ENCODE measurements at regions not wholly inside any gene's neighbourhood (a gene's known extent, or its start where the extent isn't known, plus 50 kb on each side); places are given as distances from the start of the nearest gene placed in this dataset.

DNA sequence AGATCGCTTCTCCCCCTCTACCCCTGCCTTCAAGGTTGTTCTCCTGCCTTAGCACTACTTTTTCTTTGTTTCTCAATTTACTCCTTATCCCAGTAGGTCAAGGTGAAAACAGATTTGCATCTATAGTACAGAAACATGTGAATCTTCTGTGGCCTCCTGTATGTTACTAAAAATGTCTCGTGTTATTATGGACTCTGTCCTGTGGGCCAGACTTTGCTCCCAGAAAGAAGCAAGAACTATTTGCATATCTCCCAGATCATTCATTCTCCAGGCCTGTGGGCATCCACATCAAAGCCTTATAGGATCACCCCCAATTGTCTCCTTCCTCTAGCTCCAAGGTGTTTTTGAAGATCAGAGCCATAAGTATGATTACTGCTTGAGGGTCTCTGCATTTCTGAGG is 169.5 kb upstream of the ROPN1 start (continued):
- no peak for TF ChIP-seq MATR3 (CRISPR knock-in tag; IDR thresholded peaks at IDR 0.05)

DNA sequence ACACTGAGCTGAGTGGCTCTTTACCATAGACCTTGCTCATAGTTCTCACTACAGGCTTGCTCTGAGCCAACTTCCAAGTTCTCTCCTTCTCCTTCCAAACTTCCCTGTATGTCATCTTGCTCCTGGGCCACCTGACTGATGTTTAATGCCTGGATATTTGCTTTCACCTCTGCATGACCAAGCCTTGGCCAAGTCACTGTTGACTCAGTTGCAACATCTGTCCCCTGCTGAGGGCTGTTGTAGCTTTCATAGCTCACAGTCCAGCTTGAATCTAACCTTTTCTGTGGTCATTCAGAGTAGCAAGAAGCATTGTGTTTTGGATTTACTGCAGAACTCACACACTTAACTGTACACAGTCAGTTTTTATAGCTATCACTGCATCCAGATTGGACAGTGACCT is 171.8 kb upstream of the ROPN1 start:
- Histone ChIP-seq H3K79me2 (ENCODE audit: insufficient read depth, low read length) (no peaks in the 10 kb centered on the region), H3K27ac (ENCODE audit: extremely low read length, insufficient read depth, low read length) (no peak overlapping the region), H4K20me1 (ENCODE audit: insufficient read depth, low read length) (no peaks in the 10 kb centered on the region), H3K4me1 (ENCODE audit: insufficient read depth, low read length) (peaks cover 17% of the 10 kb centered on the region), H2AFZ (ENCODE audit: low read length) (no peak overlapping the region), H3K4me3 (replicated peaks in 1 of 3; ENCODE audit: insufficient read depth in 1 of 3, low read depth in 2 of 3, low read length in 3 of 3) (no peak overlapping the region), H3K4me2 (ENCODE audit: low read depth, low read length) (no peak overlapping the region), H3K36me3 (replicated peaks in 1 of 2; ENCODE audit: control insufficient read depth in 1 of 2, insufficient read depth in 2 of 2, low read length in 2 of 2) (no peaks in the 10 kb centered on the region), H3K27me3 (ENCODE audit: control insufficient read depth in 1 of 2, insufficient read depth in 2 of 2, low read length in 2 of 2) (no peaks in the 10 kb centered on the region), H3K9me3 (ENCODE audit: low read length) (no peaks in the 10 kb centered on the region), H3K9ac (ENCODE audit: insufficient read depth, low read depth, low read length) (no peak overlapping the region)
- POLR2A ChIA-PET = no interaction called here
- DNase-seq (ENCODE audit: low spot score) (peak; percentile 21), FAIRE-seq (peak; percentile 40), ATAC-seq (peak; percentile 76)
- CTCF ChIA-PET (ENCODE audit: low intra/inter-chr PET ratio, low total read pairs) = no interaction called here
- no TSS peak for BruUV-seq (replicated peaks)
- in situ Hi-C loops (cut with HindIII; ENCODE audit: extremely low pct_ligation_motif_present, low pct_unique_long_range_greater_than_20kb) = no loop called here
- intact Hi-C loops (cut with micrococcal nuclease; ENCODE audit: unreplicated experiment) = no loop called here
- TF ChIP-seq ZNF598 (CRISPR knock-in tag; IDR thresholded peaks at IDR 0.05; ENCODE audit: borderline replicate concordance) = no peak
- TF ChIP-seq HNF4A (CRISPR knock-in tag; IDR thresholded peaks at IDR 0.05) = peak; percentile 30; the same call in 1 of the 2 replicates
- 0 out of 2 replicates have a peak, but pooled peaks have one; percentile 26 for TF ChIP-seq FOSL2 (CRISPR knock-in tag; IDR thresholded peaks at IDR 0.05)
- no peak for TF ChIP-seq THYN1 (CRISPR knock-in tag; IDR thresholded peaks at IDR 0.05; ENCODE audit: borderline replicate concordance, low read depth)
- TF ChIP-seq ZFY (CRISPR knock-in tag; IDR thresholded peaks at IDR 0.05) = no peak
- TF ChIP-seq FOXA1 (IDR thresholded peaks at IDR 0.05) = no peak
- peak; percentile 69 for TF ChIP-seq FOXA1 (CRISPR knock-in tag; IDR thresholded peaks at IDR 0.05)
- no peak for TF ChIP-seq ZSCAN25 (CRISPR knock-in tag; IDR thresholded peaks at IDR 0.05)
- TF ChIP-seq CEBPG (CRISPR knock-in tag; IDR thresholded peaks at IDR 0.05) = peak; percentile 38; the same call in 1 of the 2 replicates
- TF ChIP-seq, protein P1, sequence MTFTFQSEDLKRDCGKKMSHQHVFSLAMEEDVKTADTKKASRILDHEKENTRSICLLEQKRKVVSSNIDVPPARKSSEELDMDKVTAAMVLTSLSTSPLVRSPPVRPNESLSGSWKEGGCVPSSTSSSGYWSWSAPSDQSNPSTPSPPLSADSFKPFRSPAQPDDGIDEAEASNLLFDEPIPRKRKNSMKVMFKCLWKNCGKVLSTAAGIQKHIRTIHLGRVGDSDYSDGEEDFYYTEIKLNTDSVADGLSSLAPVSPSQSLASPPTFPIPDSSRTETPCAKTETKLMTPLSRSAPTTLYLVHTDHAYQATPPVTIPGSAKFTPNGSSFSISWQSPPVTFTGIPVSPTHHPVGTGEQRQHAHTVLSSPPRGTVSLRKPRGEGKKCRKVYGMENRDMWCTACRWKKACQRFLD (CRISPR knock-in tag; IDR thresholded peaks at IDR 0.05; ENCODE audit: borderline replicate concordance) = no peak
- TF ChIP-seq EP300 (IDR thresholded peaks at IDR 0.05; ENCODE audit: low read depth in 2 of 2, low read length in 2 of 2) = no peak
- no peak for TF ChIP-seq EP300 (CRISPR knock-in tag; IDR thresholded peaks at IDR 0.05; ENCODE audit: borderline replicate concordance)
- TF ChIP-seq, protein P2, sequence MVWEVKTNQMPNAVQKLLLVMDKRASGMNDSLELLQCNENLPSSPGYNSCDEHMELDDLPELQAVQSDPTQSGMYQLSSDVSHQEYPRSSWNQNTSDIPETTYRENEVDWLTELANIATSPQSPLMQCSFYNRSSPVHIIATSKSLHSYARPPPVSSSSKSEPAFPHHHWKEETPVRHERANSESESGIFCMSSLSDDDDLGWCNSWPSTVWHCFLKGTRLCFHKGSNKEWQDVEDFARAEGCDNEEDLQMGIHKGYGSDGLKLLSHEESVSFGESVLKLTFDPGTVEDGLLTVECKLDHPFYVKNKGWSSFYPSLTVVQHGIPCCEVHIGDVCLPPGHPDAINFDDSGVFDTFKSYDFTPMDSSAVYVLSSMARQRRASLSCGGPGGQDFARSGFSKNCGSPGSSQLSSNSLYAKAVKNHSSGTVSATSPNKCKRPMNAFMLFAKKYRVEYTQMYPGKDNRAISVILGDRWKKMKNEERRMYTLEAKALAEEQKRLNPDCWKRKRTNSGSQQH (CRISPR knock-in tag; IDR thresholded peaks at IDR 0.05; ENCODE audit: low read depth) = no peak
- peak; percentile 85; the same call in 1 of the 2 replicates for TF ChIP-seq CEBPB (IDR thresholded peaks at IDR 0.05; ENCODE audit: borderline replicate concordance, low read depth, low read length)
- TF ChIP-seq, protein P3, sequence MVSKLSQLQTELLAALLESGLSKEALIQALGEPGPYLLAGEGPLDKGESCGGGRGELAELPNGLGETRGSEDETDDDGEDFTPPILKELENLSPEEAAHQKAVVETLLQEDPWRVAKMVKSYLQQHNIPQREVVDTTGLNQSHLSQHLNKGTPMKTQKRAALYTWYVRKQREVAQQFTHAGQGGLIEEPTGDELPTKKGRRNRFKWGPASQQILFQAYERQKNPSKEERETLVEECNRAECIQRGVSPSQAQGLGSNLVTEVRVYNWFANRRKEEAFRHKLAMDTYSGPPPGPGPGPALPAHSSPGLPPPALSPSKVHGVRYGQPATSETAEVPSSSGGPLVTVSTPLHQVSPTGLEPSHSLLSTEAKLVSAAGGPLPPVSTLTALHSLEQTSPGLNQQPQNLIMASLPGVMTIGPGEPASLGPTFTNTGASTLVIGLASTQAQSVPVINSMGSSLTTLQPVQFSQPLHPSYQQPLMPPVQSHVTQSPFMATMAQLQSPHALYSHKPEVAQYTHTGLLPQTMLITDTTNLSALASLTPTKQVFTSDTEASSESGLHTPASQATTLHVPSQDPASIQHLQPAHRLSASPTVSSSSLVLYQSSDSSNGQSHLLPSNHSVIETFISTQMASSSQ (IDR thresholded peaks at IDR 0.05; ENCODE audit: low read depth) = no peak
- TF ChIP-seq, protein P3 (CRISPR knock-in tag; IDR thresholded peaks at IDR 0.05; ENCODE audit: borderline replicate concordance) = no peak
- no peak for TF ChIP-seq KLF6 (CRISPR knock-in tag; IDR thresholded peaks at IDR 0.05)
- no peak for TF ChIP-seq DR1 (CRISPR knock-in tag; IDR thresholded peaks at IDR 0.05)
- TF ChIP-seq FOXA3 (CRISPR knock-in tag; IDR thresholded peaks at IDR 0.05) = peak; percentile 38; the same call in 1 of the 2 replicates
- no peak for TF ChIP-seq NCOA1 (CRISPR knock-in tag; IDR thresholded peaks at IDR 0.05)

Data from HepG2 (cell line).